HepG2 (cell line): ENCODE measurements at regions not wholly inside any gene's neighbourhood (a gene's known extent, or its start where the extent isn't known, plus 50 kb on each side); places are given as distances from the start of the nearest gene placed in this dataset.

Source experiments
- ATAC-seq: fragments of 200-7000 bp; cut with Tn5 transposase; 3 replicates; pipeline ENCODE4 v1.9.1; 2020; ENCODE audit warnings: mild to moderate bottlenecking, moderate library complexity
- BruUV-seq: library from RNA; stranded (reverse); fragments of 400-500 nt; replicated peaks from 2 replicates; lab custom pipeline; 2021; lab: Mats Ljungman, UMichigan
- CTCF ChIA-PET: fragments of 300-600 bp; formaldehyde crosslinking; extraction: SDS; loops from one replicate; lab custom pipeline; 2021; ENCODE audit warnings: low total read pairs, inconsistent platforms, low intra/inter-chr PET ratio; lab: Yijun Ruan, JAX
- POLR2A ChIA-PET: fragments of 350-600 bp; sonication (Branson Sonifier 250); formaldehyde crosslinking; loops from one replicate; lab custom pipeline; 2020; ENCODE audit warnings: antibody characterized with exemption, inconsistent platforms; lab: Yijun Ruan, JAX
- DNase-seq: peaks from one replicate; pipeline ENCODE4 v3.0.0-alpha.2; 2015; ENCODE audit warnings: low spot score
- FAIRE-seq: peaks from 3 replicates; lab custom pipeline; 2011; peaks lifted over from hg19 to GRCh38; lab: Jason Lieb, UNC
- H2AFZ ChIP-seq: one replicate; pipeline ENCODE4 v1.6.1; 2011; ENCODE audit warnings: low read length, inconsistent platforms
- H3K27ac ChIP-seq: fragments of 300-600 bp; 3 replicates; pipeline ENCODE4 v1.8.0; 2011; ENCODE audit warnings: mixed run types, mild to moderate bottlenecking, mixed read lengths, low read length, inconsistent platforms; ENCODE audit not compliant: insufficient read depth; ENCODE audit errors: extremely low read length
- H3K27me3 ChIP-seq, 2 experiments: fragments of 200-600 bp in 1 of 2; 2 replicates in 1 of 2; 3 replicates in 1 of 2; pipeline versions ENCODE4 v1.6.0 to v1.8.0; 2011; ENCODE audit warnings: low read length in 2 of 2, mild to moderate bottlenecking in 2 of 2, moderate library complexity in 2 of 2, inconsistent platforms in 1 of 2; ENCODE audit not compliant: insufficient read depth in 2 of 2, control insufficient read depth in 1 of 2
- H3K36me3 ChIP-seq, 2 experiments: fragments of 200-600 bp in 1 of 2; replicated peaks in 1 of 2; 2 replicates in 1 of 2; 3 replicates in 1 of 2; pipeline versions ENCODE4 v1.5.1 to v1.8.0; 2011; ENCODE audit warnings: low read length in 2 of 2, inconsistent platforms in 1 of 2; ENCODE audit not compliant: insufficient read depth in 2 of 2, control insufficient read depth in 1 of 2
- H3K4me1 ChIP-seq: 2 replicates; pipeline ENCODE4 v1.5.1; 2012; ENCODE audit warnings: low read length, inconsistent platforms; ENCODE audit not compliant: insufficient read depth
- H3K4me2 ChIP-seq: 2 replicates; pipeline ENCODE4 v1.6.0; 2011; ENCODE audit warnings: low read depth, low read length, inconsistent platforms
- H3K4me3 ChIP-seq, 3 experiments: fragments of 200-600 bp in 1 of 3; sonication (generic), shearing (Covaris generic) in 1 of 3; replicated peaks in 1 of 3; 2 replicates each; pipeline ENCODE4 v1.5.1; 2011 to 2016; ENCODE audit warnings: low read length in 3 of 3, inconsistent platforms in 2 of 3, low read depth in 2 of 3, mild to moderate bottlenecking in 2 of 3, control low read depth in 1 of 3, mixed read lengths in 1 of 3; ENCODE audit not compliant: insufficient read depth in 1 of 3
- H3K79me2 ChIP-seq: one replicate; pipeline ENCODE4 v1.6.1; 2011; ENCODE audit warnings: low read length, inconsistent platforms; ENCODE audit not compliant: insufficient read depth
- H3K9ac ChIP-seq: 2 replicates; pipeline ENCODE4 v1.6.0; 2011; ENCODE audit warnings: mild to moderate bottlenecking, low read depth, low read length, inconsistent platforms; ENCODE audit not compliant: insufficient read depth
- H3K9me3 ChIP-seq: 2 replicates; pipeline ENCODE4 v1.5.1; 2012; ENCODE audit warnings: mild to moderate bottlenecking, low read length
- H4K20me1 ChIP-seq: 2 replicates; pipeline ENCODE4 v1.6.0; 2011; ENCODE audit warnings: inconsistent platforms, mild to moderate bottlenecking, low read length, moderate library complexity; ENCODE audit not compliant: insufficient read depth
- E2F1 ChIP-seq: sonication (generic); formaldehyde crosslinking; IDR thresholded peaks from 2 replicates; pipeline ENCODE4 v1.5.0; 2020; ENCODE audit warnings: missing genetic modification reagents
- HIVEP1 ChIP-seq: sonication (generic); formaldehyde crosslinking; IDR thresholded peaks from 2 replicates; pipeline ENCODE4 v1.4.0; 2020; ENCODE audit warnings: mild to moderate bottlenecking, missing genetic modification reagents
- MED1 ChIP-seq: sonication (generic); formaldehyde crosslinking; IDR thresholded peaks from 2 replicates; pipeline ENCODE4 v1.4.0; 2020; ENCODE audit warnings: missing genetic modification reagents
- PBX2 ChIP-seq: IDR thresholded peaks from 2 replicates; pipeline ENCODE4 v1.6.1; 2016; ENCODE audit warnings: control low read depth
- SIX1 ChIP-seq: sonication (generic); formaldehyde crosslinking; IDR thresholded peaks from 2 replicates; pipeline ENCODE4 v1.4.0; 2020; ENCODE audit warnings: missing genetic modification reagents, borderline replicate concordance
- ZBTB2 ChIP-seq: sonication (generic); formaldehyde crosslinking; IDR thresholded peaks from 2 replicates; pipeline ENCODE4 v1.8.0; 2022; ENCODE audit warnings: low read depth, missing genetic modification reagents
- ZNF30 ChIP-seq: sonication (generic); formaldehyde crosslinking; IDR thresholded peaks from 2 replicates; pipeline ENCODE4 v1.5.0; 2020; ENCODE audit warnings: mild to moderate bottlenecking, missing genetic modification reagents
- ZNF317 ChIP-seq: sonication (generic); formaldehyde crosslinking; IDR thresholded peaks from 2 replicates; pipeline ENCODE4 v1.5.0; 2020; ENCODE audit warnings: mild to moderate bottlenecking, missing genetic modification reagents
- WGBS: methylation state at CpG from one replicate; pipeline ENCODE4 v1.1.6; 2017; ENCODE audit warnings: low lambda C conversion rate; 5-methylcytosine and 5-hydroxymethylcytosine counted together
- in situ Hi-C: cut with HindIII; loops from 2 replicates; pipeline ENCODE4 v1.10.0; 2017; ENCODE audit warnings: low pct_unique_long_range_greater_than_20kb; ENCODE audit not compliant: extremely low pct_ligation_motif_present
- intact Hi-C: fragments of 100-400 bp; cut with micrococcal nuclease; formaldehyde crosslinking; loops from one replicate; pipeline ENCODE4 v1.10.0; 2022; ENCODE audit not compliant: unreplicated experiment

GRCh38 chr12:100692502-100692901 is 102.1 kb upstream of the ANO4 start:
- TF ChIP-seq E2F1 (CRISPR knock-in tag) (no peak), PBX2 (CRISPR knock-in tag) (no peak), ZBTB2 (no peak), ZNF30 (no peak), HIVEP1 (CRISPR knock-in tag) (no peak), MED1 (CRISPR knock-in tag) (no peak), ZNF317 (CRISPR knock-in tag) (no peak), SIX1 (CRISPR knock-in tag) (no peak)
- no peak overlapping the region for H3K4me3 ChIP-seq
- WGBS = 0% methylated on average over 1 of the region's 1 CpG
- in situ Hi-C loops = no loop called here
- no peak overlapping the region for H3K4me2 ChIP-seq
- H3K4me1 ChIP-seq = no peaks in the 10 kb centered on the region
- no peaks in the 10 kb centered on the region for H3K27me3 ChIP-seq
- no peaks in the 10 kb centered on the region for H4K20me1 ChIP-seq
- H3K36me3 ChIP-seq = no peaks in the 10 kb centered on the region
- FAIRE-seq (no peak), DNase-seq (no peak), ATAC-seq (no peak)
- BruUV-seq = no TSS peak
- intact Hi-C loops = no loop called here
- H3K27ac ChIP-seq = no peak overlapping the region
- no peak overlapping the region for H3K9ac ChIP-seq
- H2AFZ ChIP-seq = no peak overlapping the region
- ChIA-PET POLR2A (no interaction called here), CTCF (no interaction called here)
- no peaks in the 10 kb centered on the region for H3K9me3 ChIP-seq
- no peaks in the 10 kb centered on the region for H3K79me2 ChIP-seq
